Stomach (tissue), 4 donors: ENCODE measurements at regions not wholly inside any gene's neighbourhood (a gene's known extent, or its start where the extent isn't known, plus 50 kb on each side); places are given as distances from the start of the nearest gene placed in this dataset.

Experiments used
- POLR2A ChIP-seq, 4 donors: fragments of 450-650 bp; IDR thresholded peaks; one replicate each; pipeline ENCODE4 v1.6.1; 2016; ENCODE audit warnings: antibody characterized with exemption in 4 of 4, control low read depth in 2 of 4, mild to moderate bottlenecking in 1 of 4, moderate library complexity in 1 of 4
- TF ChIP-seq, protein P1 (sequence below), 7 experiments: fragments of 450-650 bp in 4 of 7; fragments of 200-600 bp in 3 of 7; sonication (generic) in 3 of 7; IDR thresholded peaks; one replicate each; pipeline ENCODE4 v1.5.1; 2016 to 2019; ENCODE audit warnings: antibody characterized with exemption in 7 of 7, control low read depth in 2 of 7, mild to moderate bottlenecking in 1 of 7

DNA sequence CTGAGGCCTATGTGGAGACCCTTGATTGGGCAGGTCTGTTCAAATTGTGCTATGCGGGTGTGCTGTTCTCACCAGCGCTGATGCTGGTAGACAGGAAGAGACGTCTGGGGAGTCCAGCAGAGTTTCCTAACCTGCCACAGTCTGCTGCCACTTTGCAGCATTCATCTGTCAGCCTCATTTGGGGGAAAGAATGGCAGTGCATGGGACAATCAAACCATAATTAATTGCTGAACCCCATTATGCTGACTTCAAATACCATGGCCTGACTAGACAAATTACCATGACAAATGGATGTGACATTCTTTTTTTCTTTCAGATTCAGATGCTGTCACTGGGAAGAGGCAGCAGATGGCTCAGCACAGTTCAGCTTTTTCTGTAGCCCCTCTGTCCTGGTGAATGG is 171.4 kb upstream of the SYNDIG1 start:
- TF ChIP-seq, protein P1, sequence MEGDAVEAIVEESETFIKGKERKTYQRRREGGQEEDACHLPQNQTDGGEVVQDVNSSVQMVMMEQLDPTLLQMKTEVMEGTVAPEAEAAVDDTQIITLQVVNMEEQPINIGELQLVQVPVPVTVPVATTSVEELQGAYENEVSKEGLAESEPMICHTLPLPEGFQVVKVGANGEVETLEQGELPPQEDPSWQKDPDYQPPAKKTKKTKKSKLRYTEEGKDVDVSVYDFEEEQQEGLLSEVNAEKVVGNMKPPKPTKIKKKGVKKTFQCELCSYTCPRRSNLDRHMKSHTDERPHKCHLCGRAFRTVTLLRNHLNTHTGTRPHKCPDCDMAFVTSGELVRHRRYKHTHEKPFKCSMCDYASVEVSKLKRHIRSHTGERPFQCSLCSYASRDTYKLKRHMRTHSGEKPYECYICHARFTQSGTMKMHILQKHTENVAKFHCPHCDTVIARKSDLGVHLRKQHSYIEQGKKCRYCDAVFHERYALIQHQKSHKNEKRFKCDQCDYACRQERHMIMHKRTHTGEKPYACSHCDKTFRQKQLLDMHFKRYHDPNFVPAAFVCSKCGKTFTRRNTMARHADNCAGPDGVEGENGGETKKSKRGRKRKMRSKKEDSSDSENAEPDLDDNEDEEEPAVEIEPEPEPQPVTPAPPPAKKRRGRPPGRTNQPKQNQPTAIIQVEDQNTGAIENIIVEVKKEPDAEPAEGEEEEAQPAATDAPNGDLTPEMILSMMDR (IDR thresholded peaks at IDR 0.05) = no peak
- no peak for TF ChIP-seq POLR2A (IDR thresholded peaks at IDR 0.05)
